OCI-LY3 (cell line): ENCODE measurements at regions not wholly inside any gene's neighbourhood (a gene's known extent, or its start where the extent isn't known, plus 50 kb on each side); places are given as distances from the start of the nearest gene placed in this dataset.

Experiments used
- CTCF ChIP-seq: fragments of 200-600, 300-600 bp; sonication (generic); IDR thresholded peaks from 2 replicates; pipeline ENCODE4 v1.5.1; 2014; ENCODE audit warnings: antibody characterized with exemption, low read length, low read depth
- EZH2phosphoT487 ChIP-seq: fragments of 200-600 bp; shearing (Covaris generic); IDR thresholded peaks from 2 replicates; pipeline ENCODE4 v1.6.1; 2018; ENCODE audit warnings: antibody characterized with exemption, mixed run types, low read depth

DNA sequence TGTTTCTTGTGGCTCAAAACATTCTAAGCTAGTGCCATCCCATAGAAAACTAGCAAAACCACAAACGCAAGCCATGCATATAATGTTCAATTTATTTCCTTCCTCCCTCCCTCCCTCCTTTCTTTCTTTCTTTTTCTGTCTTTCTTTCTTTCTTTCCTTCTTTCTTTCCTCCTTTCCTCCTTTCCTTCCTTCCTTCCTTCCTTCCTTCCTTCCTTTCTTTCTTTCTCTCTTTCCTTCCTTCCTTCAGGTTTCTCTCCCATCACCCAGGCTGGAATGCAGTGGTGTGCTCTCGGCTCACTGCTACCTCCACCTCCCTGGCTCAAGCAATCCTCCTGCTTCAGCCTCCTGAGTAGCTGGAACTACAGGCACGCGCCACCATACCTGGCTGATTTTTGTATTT, 492.8 kb upstream of the PROK2 start:
- no peak for TF ChIP-seq EZH2phosphoT487
- no peak for TF ChIP-seq CTCF
